ENCODE measurements at regions not wholly inside any gene's neighbourhood (a gene's known extent, or its start where the extent isn't known, plus 50 kb on each side); places are given as distances from the start of the nearest gene placed in this dataset.

GRCh38 chr14:28488684-28489083 is 277.9 kb upstream of the FOXG1 start:
- no peak for TF ChIP-seq CTCF (IDR thresholded peaks at IDR 0.05; ENCODE audit: low read depth, low read length)
- H3K4me3 ChIP-seq (ENCODE audit: low read depth, low read length) = no peak overlapping the region

- no peak overlapping the region for H3K4me3 ChIP-seq (ENCODE audit: low read depth, low read length)
- TF ChIP-seq CTCF (IDR thresholded peaks at IDR 0.05; ENCODE audit: low read depth, low read length) = no peak
Observed at GRCh38 chr14:28493516-28493915, 273.1 kb upstream of the FOXG1 start.

GRCh38 chr14:28494196-28494595 is 272.4 kb upstream of the FOXG1 start:
- H3K4me3 ChIP-seq (ENCODE audit: low read depth, low read length) = no peak overlapping the region
- TF ChIP-seq CTCF (IDR thresholded peaks at IDR 0.05; ENCODE audit: low read depth, low read length) = no peak

GRCh38 chr14:28496364-28496763 is 270.2 kb upstream of the FOXG1 start:
- no peak for TF ChIP-seq CTCF (IDR thresholded peaks at IDR 0.05; ENCODE audit: low read depth, low read length)
- no peak overlapping the region for H3K4me3 ChIP-seq (ENCODE audit: low read depth, low read length)

GRCh38 chr14:28502517-28502916 is 264.1 kb upstream of the FOXG1 start:
- no peak overlapping the region for H3K4me3 ChIP-seq (ENCODE audit: low read depth, low read length)
- no peak for TF ChIP-seq CTCF (IDR thresholded peaks at IDR 0.05; ENCODE audit: low read depth, low read length)

- TF ChIP-seq CTCF (IDR thresholded peaks at IDR 0.05; ENCODE audit: low read depth, low read length) = no peak
- no peak overlapping the region for H3K4me3 ChIP-seq (ENCODE audit: low read depth, low read length)
Observed at GRCh38 chr14:28515571-28515970, 251.0 kb upstream of the FOXG1 start.

GRCh38 chr14:28536889-28537288 is 229.7 kb upstream of the FOXG1 start:
- TF ChIP-seq CTCF (IDR thresholded peaks at IDR 0.05; ENCODE audit: low read depth, low read length) = no peak
- H3K4me3 ChIP-seq (ENCODE audit: low read depth, low read length) = no peak overlapping the region
